ENCODE measurements at regions not wholly inside any gene's neighbourhood (a gene's known extent, or its start where the extent isn't known, plus 50 kb on each side); places are given as distances from the start of the nearest gene placed in this dataset.

- TF ChIP-seq, protein P1, sequence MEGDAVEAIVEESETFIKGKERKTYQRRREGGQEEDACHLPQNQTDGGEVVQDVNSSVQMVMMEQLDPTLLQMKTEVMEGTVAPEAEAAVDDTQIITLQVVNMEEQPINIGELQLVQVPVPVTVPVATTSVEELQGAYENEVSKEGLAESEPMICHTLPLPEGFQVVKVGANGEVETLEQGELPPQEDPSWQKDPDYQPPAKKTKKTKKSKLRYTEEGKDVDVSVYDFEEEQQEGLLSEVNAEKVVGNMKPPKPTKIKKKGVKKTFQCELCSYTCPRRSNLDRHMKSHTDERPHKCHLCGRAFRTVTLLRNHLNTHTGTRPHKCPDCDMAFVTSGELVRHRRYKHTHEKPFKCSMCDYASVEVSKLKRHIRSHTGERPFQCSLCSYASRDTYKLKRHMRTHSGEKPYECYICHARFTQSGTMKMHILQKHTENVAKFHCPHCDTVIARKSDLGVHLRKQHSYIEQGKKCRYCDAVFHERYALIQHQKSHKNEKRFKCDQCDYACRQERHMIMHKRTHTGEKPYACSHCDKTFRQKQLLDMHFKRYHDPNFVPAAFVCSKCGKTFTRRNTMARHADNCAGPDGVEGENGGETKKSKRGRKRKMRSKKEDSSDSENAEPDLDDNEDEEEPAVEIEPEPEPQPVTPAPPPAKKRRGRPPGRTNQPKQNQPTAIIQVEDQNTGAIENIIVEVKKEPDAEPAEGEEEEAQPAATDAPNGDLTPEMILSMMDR (IDR thresholded peaks at IDR 0.05; ENCODE audit: insufficient read depth, low read length, poor library complexity, severe bottlenecking): no peak
- no peak for TF ChIP-seq EZH2phosphoT487 (conservative IDR thresholded peaks at IDR 0.05; ENCODE audit: low read length)
Measured at GRCh38 chr13:50422181-50423148, 407.2 kb downstream of the KCNRG start.

All from SU-DHL-6 (cell line).